Gastrocnemius medialis (tissue), 4 donors: ENCODE measurements at regions not wholly inside any gene's neighbourhood (a gene's known extent, or its start where the extent isn't known, plus 50 kb on each side); places are given as distances from the start of the nearest gene placed in this dataset.

Source experiments
- ATAC-seq, 2 donors: fragments of 150-250 bp; one replicate each; pipeline ENCODE4 v1.9.1; 2016
- DNase-seq, 2 donors: peaks; one replicate each; pipeline ENCODE4 v3.0.0-alpha.2; 2019
- H3K27ac ChIP-seq, 4 donors: fragments of 200-600 bp; sonication (generic); 1 replicate in 1 of 4; 2 replicates in 3 of 4; pipeline ENCODE4 v1.5.1; 2016 to 2018; ENCODE audit warnings: mild to moderate bottlenecking in 2 of 4, moderate library complexity in 1 of 4
- H3K27me3 ChIP-seq, 3 donors: fragments of 200-600 bp; sonication (generic) in 2 of 3; 1 replicate in 1 of 3; 2 replicates in 2 of 3; pipeline versions ENCODE4 v1.5.1 to v1.6.0; 2016 to 2019; ENCODE audit warnings: mild to moderate bottlenecking in 1 of 3, moderate library complexity in 1 of 3
- H3K36me3 ChIP-seq, 2 donors: fragments of 200-600 bp; sonication (generic) in 1 of 2; one replicate each; pipeline ENCODE4 v1.5.1; 2017 to 2018
- H3K4me1 ChIP-seq, 2 donors: fragments of 200-600 bp; sonication (generic) in 1 of 2; one replicate each; pipeline ENCODE4 v1.5.1; 2016 to 2017; ENCODE audit warnings: mild to moderate bottlenecking in 2 of 2
- H3K4me3 ChIP-seq, 4 donors: fragments of 200-600 bp; sonication (generic) in 3 of 4; 1 replicate in 1 of 4; 2 replicates in 3 of 4; pipeline ENCODE4 v1.5.1; 2016 to 2019; ENCODE audit warnings: mild to moderate bottlenecking in 2 of 4
- H3K9me3 ChIP-seq, 3 donors: fragments of 200-600 bp; sonication (generic) in 2 of 3; 1 replicate in 1 of 3; 2 replicates in 2 of 3; pipeline ENCODE4 v1.5.1; 2016 to 2019
- POLR2A ChIP-seq, 2 donors: fragments of 450-650 bp; IDR thresholded peaks; one replicate each; pipeline ENCODE4 v1.6.1; 2017; ENCODE audit warnings: antibody characterized with exemption in 2 of 2, mild to moderate bottlenecking in 2 of 2, moderate library complexity in 2 of 2
- in situ Hi-C, 4 donors: fragments of 200-750 bp; cut with MboI; loops; one replicate each; pipeline versions ENCODE4 v1.15.0 to v1.8.0; 2017; ENCODE audit warnings: low sequenced_read_pairs in 4 of 4
- intact Hi-C: fragments of 100-400 bp; cut with DNase I; formaldehyde crosslinking; loops from one replicate; pipeline ENCODE4 v1.15.1; 2023; ENCODE audit warnings: low total_unique reads
- TF ChIP-seq, protein P1 (sequence below), 5 experiments: fragments of 450-650 bp in 3 of 5; fragments of 200-600 bp in 2 of 5; sonication (generic) in 2 of 5; IDR thresholded peaks in 4 of 5; conservative IDR thresholded peaks in 1 of 5; 1 replicate in 4 of 5; 2 replicates in 1 of 5; pipeline ENCODE4 v1.5.1; 2016 to 2019; ENCODE audit warnings: antibody characterized with exemption in 5 of 5, mild to moderate bottlenecking in 3 of 5, moderate library complexity in 3 of 5

DNA sequence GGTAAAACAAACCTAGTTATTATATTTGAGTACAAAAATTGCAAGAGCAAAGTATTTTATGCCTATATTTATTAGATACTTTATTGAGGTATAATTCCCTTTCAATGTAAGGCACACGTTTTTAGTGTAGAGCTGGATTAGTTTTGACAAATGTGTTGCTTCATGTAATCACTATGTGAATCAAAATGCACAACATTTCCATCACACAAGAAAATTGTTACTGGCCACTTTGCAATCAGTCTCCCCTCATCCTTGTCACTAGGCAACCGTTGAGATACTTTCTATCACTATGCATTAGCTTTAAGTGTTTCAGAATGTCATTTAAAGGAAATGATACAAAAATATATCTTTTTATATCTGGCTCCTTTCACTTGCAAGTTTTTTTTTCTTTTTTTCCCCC lies 531.0 kb downstream of the CCER1 start:
- no peak for TF ChIP-seq POLR2A (IDR thresholded peaks at IDR 0.05)
- TF ChIP-seq, protein P1, sequence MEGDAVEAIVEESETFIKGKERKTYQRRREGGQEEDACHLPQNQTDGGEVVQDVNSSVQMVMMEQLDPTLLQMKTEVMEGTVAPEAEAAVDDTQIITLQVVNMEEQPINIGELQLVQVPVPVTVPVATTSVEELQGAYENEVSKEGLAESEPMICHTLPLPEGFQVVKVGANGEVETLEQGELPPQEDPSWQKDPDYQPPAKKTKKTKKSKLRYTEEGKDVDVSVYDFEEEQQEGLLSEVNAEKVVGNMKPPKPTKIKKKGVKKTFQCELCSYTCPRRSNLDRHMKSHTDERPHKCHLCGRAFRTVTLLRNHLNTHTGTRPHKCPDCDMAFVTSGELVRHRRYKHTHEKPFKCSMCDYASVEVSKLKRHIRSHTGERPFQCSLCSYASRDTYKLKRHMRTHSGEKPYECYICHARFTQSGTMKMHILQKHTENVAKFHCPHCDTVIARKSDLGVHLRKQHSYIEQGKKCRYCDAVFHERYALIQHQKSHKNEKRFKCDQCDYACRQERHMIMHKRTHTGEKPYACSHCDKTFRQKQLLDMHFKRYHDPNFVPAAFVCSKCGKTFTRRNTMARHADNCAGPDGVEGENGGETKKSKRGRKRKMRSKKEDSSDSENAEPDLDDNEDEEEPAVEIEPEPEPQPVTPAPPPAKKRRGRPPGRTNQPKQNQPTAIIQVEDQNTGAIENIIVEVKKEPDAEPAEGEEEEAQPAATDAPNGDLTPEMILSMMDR (IDR thresholded peaks at IDR 0.05 in 4 of 5, conservative IDR thresholded peaks at IDR 0.05 in 1 of 5) = no peak
- ATAC-seq (no peak), DNase-seq (no peak)
- Histone ChIP-seq H3K4me1 (no peaks in the 10 kb centered on the region), H3K36me3 (no peaks in the 10 kb centered on the region), H3K4me3 (no peak overlapping the region), H3K27ac (no peak overlapping the region), H3K27me3 (no peaks in the 10 kb centered on the region), H3K9me3 (no peaks in the 10 kb centered on the region)
- in situ Hi-C loops (no loop called here), intact Hi-C loops (no loop called here)

DNA sequence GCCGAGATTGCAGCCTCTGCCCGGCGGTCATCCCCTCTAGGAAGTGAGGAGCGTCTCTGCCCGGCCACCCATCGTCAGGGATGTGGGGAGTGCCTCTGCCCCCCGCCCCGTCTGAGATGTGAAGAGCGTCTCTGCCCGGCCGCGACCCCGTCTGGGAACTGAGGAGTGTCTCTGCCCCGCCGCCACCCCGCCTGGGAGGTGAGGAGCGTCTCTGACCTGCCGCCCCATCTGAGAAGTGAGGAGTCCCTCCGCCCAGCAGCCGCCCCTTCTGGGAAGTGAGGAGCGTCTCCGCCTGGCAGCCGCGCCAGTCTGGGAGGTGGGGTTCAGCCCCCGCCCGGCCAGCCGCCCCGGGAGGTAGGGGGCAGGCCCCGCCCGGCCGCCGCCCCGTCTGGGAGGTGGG lies 544.0 kb downstream of the CCER1 start:
- no peak overlapping the region for H3K27ac ChIP-seq
- no peaks in the 10 kb centered on the region for H3K36me3 ChIP-seq
- no peaks in the 10 kb centered on the region for H3K4me1 ChIP-seq
- H3K9me3 ChIP-seq = no peaks in the 10 kb centered on the region
- in situ Hi-C loops (no loop called here), intact Hi-C loops (no loop called here)
- ATAC-seq = no peak
- H3K27me3 ChIP-seq = no peaks in the 10 kb centered on the region
- TF ChIP-seq, protein P1 (IDR thresholded peaks at IDR 0.05 in 4 of 5, conservative IDR thresholded peaks at IDR 0.05 in 1 of 5) = no peak
- TF ChIP-seq POLR2A (IDR thresholded peaks at IDR 0.05) = no peak
- no peak for DNase-seq
- no peak overlapping the region for H3K4me3 ChIP-seq

DNA sequence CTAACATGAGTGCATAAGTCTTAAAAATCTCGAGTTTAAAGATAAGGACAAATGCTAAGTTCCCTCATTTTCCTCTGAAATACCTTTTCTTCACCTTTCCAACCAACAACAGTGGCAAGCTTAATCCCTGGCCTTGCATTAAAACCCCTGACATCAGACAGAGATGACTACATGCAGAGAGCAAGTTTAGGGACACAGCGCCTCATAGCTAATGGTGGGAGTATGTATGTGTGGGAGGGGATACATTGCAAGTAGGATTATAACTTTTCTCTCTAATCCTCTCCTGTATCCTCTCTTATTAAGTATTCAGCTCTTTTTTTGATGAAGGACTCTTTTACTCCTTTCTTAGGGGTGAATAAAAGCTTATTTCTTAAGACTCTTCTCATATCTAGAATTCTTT lies 547.1 kb downstream of the CCER1 start:
- intact Hi-C loops (no loop called here), in situ Hi-C loops (no loop called here)
- DNase-seq (no peak), ATAC-seq (no peak)
- Histone ChIP-seq H3K36me3 (no peaks in the 10 kb centered on the region), H3K27me3 (no peaks in the 10 kb centered on the region), H3K4me1 (no peaks in the 10 kb centered on the region), H3K27ac (no peak overlapping the region), H3K4me3 (no peak overlapping the region), H3K9me3 (no peaks in the 10 kb centered on the region)
- no peak for TF ChIP-seq POLR2A (IDR thresholded peaks at IDR 0.05)
- TF ChIP-seq, protein P1 (IDR thresholded peaks at IDR 0.05 in 4 of 5, conservative IDR thresholded peaks at IDR 0.05 in 1 of 5) = no peak

DNA sequence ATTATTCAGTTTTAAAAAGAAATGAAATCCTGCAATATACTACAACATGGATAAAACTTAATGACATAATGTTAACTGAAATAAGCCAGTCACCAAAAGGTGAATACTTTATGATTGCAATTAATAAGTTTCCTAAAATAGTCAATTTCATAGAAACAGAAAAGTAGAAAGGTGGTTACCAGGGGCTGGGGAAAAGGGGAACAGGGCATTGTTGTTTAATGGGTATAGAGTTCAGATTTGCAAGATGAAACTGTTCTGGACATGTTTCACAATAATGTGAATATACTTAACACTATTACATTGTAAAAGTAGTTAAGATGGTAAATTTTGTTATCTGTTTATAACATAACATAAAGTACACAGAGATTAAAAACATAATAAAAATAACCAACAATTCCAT lies 550.9 kb downstream of the CCER1 start:
- no peak overlapping the region for H3K27ac ChIP-seq
- no peaks in the 10 kb centered on the region for H3K9me3 ChIP-seq
- no peak overlapping the region for H3K4me3 ChIP-seq
- TF ChIP-seq POLR2A (IDR thresholded peaks at IDR 0.05) = no peak
- TF ChIP-seq, protein P1 (IDR thresholded peaks at IDR 0.05 in 4 of 5, conservative IDR thresholded peaks at IDR 0.05 in 1 of 5) = no peak
- DNase-seq (no peak), ATAC-seq (no peak)
- H3K4me1 ChIP-seq = no peaks in the 10 kb centered on the region
- intact Hi-C loops = no loop called here
- in situ Hi-C loops = no loop called here
- H3K27me3 ChIP-seq = no peaks in the 10 kb centered on the region
- H3K36me3 ChIP-seq = no peaks in the 10 kb centered on the region

DNA sequence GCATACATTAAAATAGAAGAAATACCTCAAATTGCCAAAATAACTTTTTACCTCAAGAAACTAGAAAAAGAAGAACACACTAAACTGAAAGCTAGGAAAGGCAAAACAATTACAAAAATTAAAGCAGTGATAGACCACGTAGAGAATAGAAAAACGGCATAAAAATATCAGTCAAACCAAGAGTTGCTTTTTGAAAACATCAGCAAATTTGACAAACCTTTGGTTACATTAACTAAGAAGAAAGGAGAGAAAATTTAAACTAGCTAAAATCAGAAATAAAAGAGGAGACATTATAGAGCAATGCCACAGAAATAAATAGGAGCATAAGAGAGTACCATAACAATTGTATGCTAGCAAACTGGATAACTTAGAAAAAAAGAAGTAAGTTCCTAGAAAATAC lies 553.8 kb downstream of the CCER1 start:
- TF ChIP-seq POLR2A (IDR thresholded peaks at IDR 0.05) = no peak
- TF ChIP-seq, protein P1 (IDR thresholded peaks at IDR 0.05 in 4 of 5, conservative IDR thresholded peaks at IDR 0.05 in 1 of 5) = no peak
- ATAC-seq (no peak), DNase-seq (no peak)
- intact Hi-C loops = no loop called here
- H3K4me3 ChIP-seq = no peak overlapping the region
- in situ Hi-C loops = no loop called here
- no peaks in the 10 kb centered on the region for H3K9me3 ChIP-seq
- H3K27ac ChIP-seq = no peak overlapping the region
- H3K4me1 ChIP-seq = no peaks in the 10 kb centered on the region
- no peaks in the 10 kb centered on the region for H3K27me3 ChIP-seq
- H3K36me3 ChIP-seq = no peaks in the 10 kb centered on the region
